ENCODE measurements at regions not wholly inside any gene's neighbourhood (a gene's known extent, or its start where the extent isn't known, plus 50 kb on each side); places are given as distances from the start of the nearest gene placed in this dataset.

DNA sequence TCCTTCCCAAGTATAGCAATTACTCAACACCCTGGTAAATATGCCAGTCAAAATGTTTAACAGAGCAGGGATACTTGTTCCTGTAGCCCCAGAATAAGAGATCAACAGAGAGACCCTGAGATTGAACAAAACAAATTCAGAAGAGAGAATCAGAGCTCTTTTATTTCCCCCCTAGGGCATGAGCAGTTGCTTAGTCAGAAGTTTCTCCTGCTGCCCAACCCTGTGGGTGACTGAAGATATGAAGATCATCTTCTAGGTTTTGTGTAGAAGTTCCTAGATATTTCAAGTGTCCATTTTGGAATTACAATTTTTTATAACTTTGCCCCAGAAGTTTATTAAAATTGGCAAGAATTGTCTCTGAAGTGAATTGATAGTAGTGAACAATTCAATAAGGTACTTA lies 59.1 kb upstream of the RXFP1 start:
- in situ Hi-C loops (cut with HindIII; ENCODE audit: low pct_unique_long_range_greater_than_20kb, low sequenced_read_pairs): no loop called here
- DNase-seq (ENCODE audit: low read depth): no peak
